Right lung (tissue), 2 donors: ENCODE measurements at regions not wholly inside any gene's neighbourhood (a gene's known extent, or its start where the extent isn't known, plus 50 kb on each side); places are given as distances from the start of the nearest gene placed in this dataset.
A peak's percentile ranks its signal among the peaks of the same experiment; 100 is the strongest.
"Not testable (repeated sequence)": the region's sequence is repeated elsewhere in the genome, so short reads cannot be mapped to it uniquely, and the experiment has no call there.

Experiments used
- DNase-seq, 2 donors: peaks; one replicate each; pipeline ENCODE4 v3.0.0-alpha.2; 2013

GRCh38 chr5:166804693-166805092 is 1486.8 kb upstream of the WWC1 start:
- not testable (repeated sequence) for DNase-seq

- DNase-seq = not testable (repeated sequence)
Measured at GRCh38 chr5:166810093-166810658, 1481.3 kb upstream of the WWC1 start.

- no peak for DNase-seq
Measured at GRCh38 chr5:166810721-166811120, 1480.7 kb upstream of the WWC1 start.

- no peak for DNase-seq
Measured at GRCh38 chr5:166823360-166823759, 1468.1 kb upstream of the WWC1 start.

- no peak for DNase-seq
Measured at GRCh38 chr5:166834246-166834645, 1457.2 kb upstream of the WWC1 start.

- DNase-seq = peak; percentile 7 to 8
Measured at GRCh38 chr5:166845044-166845443, 1446.4 kb upstream of the WWC1 start.

- no peak for DNase-seq
Measured at GRCh38 chr5:166856791-166857190, 1434.7 kb upstream of the WWC1 start.

GRCh38 chr5:166860426-166860825 is 1431.0 kb upstream of the WWC1 start:
- no peak for DNase-seq

GRCh38 chr5:166862581-166862980 is 1428.9 kb upstream of the WWC1 start:
- DNase-seq = no peak

- no peak for DNase-seq
Measured at GRCh38 chr5:166865206-166865605, 1426.2 kb upstream of the WWC1 start.

GRCh38 chr5:166880456-166880855 is 1411.0 kb upstream of the WWC1 start:
- DNase-seq = no peak

- DNase-seq = no peak
Measured at GRCh38 chr5:166881802-166882201, 1409.6 kb upstream of the WWC1 start.

GRCh38 chr5:166883016-166883415 is 1408.4 kb upstream of the WWC1 start:
- no peak for DNase-seq

GRCh38 chr5:166898166-166898565 is 1393.3 kb upstream of the WWC1 start:
- DNase-seq = no peak

GRCh38 chr5:166899343-166899742 is 1392.1 kb upstream of the WWC1 start:
- DNase-seq = no peak

GRCh38 chr5:166904571-166904970 is 1386.9 kb upstream of the WWC1 start:
- DNase-seq = no peak

GRCh38 chr5:166906991-166907713 is 1384.3 kb upstream of the WWC1 start:
- DNase-seq = no peak

- DNase-seq = no peak
Measured at GRCh38 chr5:166909040-166909439, 1382.4 kb upstream of the WWC1 start.

- no peak for DNase-seq
Measured at GRCh38 chr5:166909926-166910325, 1381.5 kb upstream of the WWC1 start.

GRCh38 chr5:166910995-166911394 is 1380.5 kb upstream of the WWC1 start:
- DNase-seq = no peak

GRCh38 chr5:166916021-166916420 is 1375.4 kb upstream of the WWC1 start:
- no peak for DNase-seq

- DNase-seq = no peak
Measured at GRCh38 chr5:166926138-166926537, 1365.3 kb upstream of the WWC1 start.

- not testable (repeated sequence) for DNase-seq
Measured at GRCh38 chr5:166926806-166927475, 1364.5 kb upstream of the WWC1 start.
